NCI-H1105 (cell line): ENCODE measurements at regions not wholly inside any gene's neighbourhood (a gene's known extent, or its start where the extent isn't known, plus 50 kb on each side); places are given as distances from the start of the nearest gene placed in this dataset.

Experiments used
- DNase-seq: peaks from one replicate; lab custom pipeline; 2025; lab: John Stamatoyannopoulos, UW

DNA sequence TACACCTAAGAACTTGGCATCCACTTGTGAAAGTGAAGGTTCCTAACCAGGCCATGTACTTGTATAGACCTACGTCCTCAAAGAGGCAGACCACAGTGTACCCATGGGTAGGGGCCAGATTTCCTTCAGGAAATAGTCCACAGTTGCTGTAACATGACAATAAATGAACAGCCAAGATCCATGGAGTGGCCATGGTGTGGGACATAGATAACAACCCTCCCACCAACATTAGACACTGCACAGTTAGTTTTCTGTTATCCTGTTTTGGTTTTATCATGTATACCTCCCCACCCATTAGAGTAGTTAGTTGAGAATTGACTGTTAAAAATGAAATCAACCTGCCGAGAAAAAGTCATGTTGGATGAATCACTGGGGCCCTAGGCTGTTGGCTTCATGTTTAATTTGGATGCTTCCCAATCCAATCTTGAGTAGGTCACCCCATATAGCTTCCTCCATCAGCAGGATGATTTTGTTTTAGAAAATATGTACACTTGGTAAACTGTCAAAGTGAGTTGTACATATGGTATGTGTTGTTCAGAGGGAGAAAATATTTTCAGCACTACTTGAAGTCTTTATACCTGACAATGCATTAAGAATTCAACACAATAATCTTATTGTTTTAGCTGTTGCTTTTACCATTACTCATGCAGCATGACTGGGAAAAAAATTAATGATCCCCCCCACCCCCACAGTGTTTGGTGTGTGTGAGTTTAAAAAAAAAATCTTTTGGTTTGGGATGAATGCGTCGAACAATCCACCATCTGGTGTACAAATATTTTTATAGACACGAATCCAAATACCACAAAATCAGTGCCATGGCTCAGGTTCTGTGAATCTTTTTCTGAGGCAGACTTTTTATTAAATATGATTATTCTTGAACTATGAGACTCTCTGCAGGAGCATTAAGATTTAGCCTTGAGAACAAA is 88.3 kb upstream of the ARHGAP29 start:
- DNase-seq, result no peak

DNA sequence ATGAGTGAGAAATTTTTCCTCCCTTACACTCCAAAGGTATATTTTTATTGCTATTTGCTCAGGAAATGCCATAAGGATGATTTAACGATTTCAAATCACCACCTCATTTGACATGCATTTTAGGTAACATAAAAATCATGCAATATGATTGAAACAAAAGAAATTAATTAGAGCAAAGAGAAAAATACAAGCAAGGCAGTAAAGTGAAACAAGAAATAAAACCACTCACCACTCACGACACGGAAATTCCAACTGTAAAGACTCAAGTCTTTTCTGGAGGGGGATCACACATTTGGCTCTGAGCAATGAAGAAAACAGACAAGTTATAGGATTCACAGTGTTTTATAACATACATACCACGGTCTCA is 86.8 kb upstream of the ARHGAP29 start:
- DNase-seq, result no peak

DNA sequence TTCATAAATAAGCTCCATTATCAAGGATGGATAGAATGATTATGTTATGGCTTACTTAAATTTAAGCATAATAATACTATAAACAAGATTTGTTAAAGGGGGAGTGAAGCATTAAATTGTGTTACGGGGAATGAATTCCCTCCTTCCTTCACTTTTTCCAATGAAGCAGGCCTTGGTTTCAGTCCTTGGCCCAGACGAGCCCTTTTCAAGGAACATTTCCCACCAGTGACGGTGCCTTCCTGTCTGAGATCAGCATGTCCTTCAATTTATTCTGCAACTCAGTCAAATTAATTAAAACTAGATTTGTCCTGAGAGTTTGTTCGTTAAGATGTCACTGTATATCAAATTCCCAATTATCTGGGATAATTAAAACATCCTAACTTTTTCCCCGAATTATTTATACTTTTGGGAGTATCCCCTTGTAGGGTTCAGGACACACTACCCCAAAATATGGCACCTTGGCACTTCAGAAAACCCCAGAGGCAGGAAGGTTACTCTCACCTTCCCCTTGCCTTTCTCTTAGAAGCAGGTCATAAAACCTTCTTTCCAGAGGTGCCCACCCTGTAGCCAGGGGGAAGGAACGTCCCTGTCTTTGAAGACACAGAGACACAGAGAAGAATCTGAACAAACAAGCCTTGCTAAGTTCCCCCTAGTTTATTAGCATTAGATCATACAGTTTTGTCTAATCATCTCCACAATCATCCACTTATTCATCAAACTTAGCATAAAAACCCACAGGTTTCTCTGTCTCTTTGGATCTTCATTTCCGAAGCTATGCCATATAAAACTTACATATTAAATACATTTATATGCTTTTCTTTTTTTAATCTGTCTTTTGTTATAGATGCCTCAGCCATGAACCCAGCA is 86.2 kb upstream of the ARHGAP29 start:
- DNase-seq, result no peak

- DNase-seq, result no peak
Measured at GRCh38 chr1:94322696-94323095, 85.3 kb upstream of the ARHGAP29 start.

- DNase-seq, result no peak
Measured at GRCh38 chr1:94321662-94322061, 84.3 kb upstream of the ARHGAP29 start.

GRCh38 chr1:94319319-94320102 is 82.1 kb upstream of the ARHGAP29 start:
- no peak for DNase-seq

GRCh38 chr1:94318505-94319030 is 81.2 kb upstream of the ARHGAP29 start:
- no peak for DNase-seq

DNA sequence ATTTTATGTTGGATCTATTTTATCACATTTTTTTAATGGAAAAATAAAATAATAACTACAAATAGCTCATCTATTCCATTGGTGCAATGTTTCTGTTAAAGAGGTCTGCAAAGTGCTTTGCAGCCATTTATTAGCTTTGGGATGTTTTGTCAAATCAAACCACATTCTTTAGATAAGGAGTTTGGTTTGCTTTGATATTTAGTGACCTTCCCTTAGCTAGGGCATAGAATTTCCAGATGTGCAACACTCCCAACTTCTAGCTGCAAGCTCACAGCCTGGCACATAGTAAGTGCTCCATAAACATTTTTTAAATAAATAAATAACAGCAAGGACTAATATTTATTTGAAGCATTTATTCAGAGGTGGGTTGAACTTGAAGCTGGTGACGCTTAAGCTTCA is 80.4 kb upstream of the ARHGAP29 start:
- DNase-seq, result no peak

- DNase-seq, result no peak
Measured at GRCh38 chr1:94316836-94317789, 79.7 kb upstream of the ARHGAP29 start.

GRCh38 chr1:94316183-94316582 is 78.8 kb upstream of the ARHGAP29 start:
- no peak for DNase-seq

DNA sequence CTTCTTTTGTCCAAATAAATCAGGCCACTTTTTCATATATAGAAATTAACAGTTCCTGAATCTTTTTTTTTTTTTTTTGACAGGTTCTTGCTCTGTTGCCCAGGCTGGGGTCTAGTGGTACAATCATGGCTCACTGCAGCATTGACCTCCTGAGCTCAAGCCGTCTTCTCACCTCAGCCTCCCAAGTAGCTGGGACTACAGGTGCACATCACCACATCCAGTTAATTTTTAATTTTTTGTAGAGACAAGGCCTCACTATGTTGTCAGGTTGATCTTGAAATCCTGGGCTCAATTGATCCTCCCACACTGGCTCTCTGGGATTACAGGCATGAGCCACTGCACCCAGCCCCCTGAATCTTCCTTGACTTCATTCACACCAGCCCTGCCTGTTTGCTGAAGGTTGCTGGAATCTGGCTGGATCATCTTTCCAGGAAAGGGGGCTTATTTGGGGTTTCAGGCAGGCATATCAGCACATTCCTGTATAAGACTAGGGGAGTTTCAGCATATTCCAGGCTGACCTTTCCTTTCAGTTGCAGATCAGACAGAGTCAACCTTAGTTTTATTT is 78.2 kb upstream of the ARHGAP29 start:
- DNase-seq, result no peak

DNA sequence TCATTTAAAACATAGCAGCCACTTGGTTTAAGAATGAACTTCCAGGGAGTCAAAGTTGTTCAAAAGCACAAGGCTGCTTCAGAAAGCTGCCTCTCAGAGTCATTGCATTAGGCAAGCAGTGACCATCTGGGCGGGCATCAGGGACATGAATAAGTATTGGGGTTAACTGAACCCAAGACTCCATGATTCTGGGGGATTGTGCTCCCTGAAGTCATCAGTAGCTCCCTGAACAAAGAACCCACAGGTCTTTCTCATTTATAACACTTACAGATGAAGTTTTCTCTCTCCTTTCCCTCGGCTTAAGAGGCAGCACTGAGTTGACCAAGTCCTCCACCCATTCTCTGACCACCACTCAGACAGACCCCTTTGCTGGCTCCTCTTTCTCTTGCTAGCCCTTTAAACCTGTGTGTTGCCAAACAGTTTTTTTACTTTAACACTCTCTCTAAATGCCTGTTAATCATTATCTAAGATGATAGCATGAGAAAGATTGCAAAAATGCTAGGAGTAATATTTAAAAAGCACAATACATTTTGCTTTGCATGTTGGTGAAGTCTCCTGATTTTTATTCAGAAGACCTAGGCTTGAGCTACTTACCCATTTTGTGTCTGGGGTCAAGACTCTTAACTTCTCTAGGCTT is 77.0 kb upstream of the ARHGAP29 start:
- DNase-seq, result no peak

DNA sequence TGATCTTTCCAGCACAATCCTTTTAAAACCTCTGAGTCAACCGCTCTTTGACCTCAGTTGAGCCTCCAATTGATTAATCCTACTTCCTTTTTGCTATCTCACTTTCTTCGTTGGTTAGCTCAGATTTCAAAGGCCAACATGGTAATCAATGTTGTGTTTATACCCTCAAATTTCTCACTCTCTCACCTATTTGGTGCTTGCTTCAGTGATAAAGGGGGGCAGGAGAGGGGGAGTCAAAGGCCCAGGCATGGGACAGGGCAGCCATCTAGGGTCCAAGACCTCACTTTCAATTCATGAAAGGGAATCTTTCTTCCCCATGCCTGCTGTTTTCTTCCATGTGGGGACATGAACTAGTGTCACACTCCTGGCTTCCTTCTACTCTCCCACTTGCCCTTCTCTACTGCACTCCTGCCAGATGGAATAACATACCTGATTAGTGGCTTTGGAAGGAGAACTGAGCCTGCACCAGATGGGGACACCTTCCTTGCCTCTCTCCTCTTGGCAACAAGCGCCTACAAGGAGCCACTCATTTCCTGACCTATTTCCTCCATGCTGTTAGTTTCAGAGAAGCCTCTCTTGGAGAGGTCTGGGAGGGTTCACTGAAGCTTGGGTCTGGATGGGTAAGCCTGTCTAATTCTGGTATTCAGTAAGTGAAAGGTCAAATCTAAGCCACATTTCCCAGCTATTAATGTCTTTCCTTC is 73.3 kb upstream of the ARHGAP29 start:
- DNase-seq, result no peak

DNA sequence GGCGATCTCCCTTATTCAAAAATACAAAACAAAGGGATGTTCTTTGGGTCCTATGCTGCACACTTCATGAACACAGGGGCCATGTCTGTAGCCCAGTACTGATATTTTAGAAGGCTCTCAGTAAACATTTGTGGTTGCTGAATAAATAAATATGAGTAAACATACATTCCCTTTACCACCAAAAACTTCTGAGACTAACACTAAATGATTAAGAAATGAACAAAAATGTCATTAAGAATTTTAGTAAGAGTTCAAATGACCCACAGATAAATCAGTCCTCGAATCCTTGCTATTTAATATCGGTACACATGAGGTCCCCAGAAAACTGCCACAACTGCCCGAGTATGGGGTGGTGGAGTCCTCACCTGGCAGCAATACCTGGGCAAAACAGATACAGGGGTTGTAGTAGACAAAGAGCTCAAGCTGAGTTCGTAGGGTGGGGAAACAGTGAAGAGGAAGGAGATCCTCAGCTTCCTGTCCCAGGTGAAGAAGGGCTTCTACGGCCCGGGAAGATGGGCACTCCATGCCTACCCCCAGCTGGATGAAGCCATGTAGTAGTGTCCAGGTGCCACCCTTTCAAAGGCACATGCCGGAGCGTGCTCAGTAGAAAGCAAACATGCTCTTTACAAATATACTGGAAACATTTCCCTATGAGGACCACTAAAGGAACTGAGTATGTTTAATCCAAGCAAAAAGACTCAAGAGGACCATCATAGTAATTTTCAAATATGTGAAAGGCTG is 72.6 kb upstream of the ARHGAP29 start:
- no peak for DNase-seq

- no peak for DNase-seq
Measured at GRCh38 chr1:94309216-94309615, 71.8 kb upstream of the ARHGAP29 start.

GRCh38 chr1:94306521-94306920 is 69.1 kb upstream of the ARHGAP29 start:
- no peak for DNase-seq

GRCh38 chr1:94305704-94306103 is 68.3 kb upstream of the ARHGAP29 start:
- DNase-seq, result no peak

GRCh38 chr1:94304553-94304952 is 67.2 kb upstream of the ARHGAP29 start:
- no peak for DNase-seq

DNA sequence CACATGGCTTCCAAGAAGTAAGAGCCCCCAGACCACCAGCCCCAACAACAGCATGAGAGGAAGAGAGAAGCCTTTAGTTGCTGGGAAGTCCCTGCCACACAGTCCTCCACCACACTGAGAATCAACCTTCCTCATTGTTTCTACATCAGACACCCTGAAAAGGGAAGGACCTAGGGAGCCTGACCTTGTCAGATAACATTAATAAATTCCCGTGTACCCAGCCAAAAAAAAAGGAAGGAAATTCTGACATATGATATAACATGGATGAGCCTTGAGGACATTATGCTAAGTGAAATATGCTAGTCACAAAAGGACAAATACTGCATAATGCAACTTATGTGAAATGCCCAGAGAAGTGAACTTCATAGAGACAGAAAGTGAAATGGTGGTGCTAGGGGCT is 65.6 kb upstream of the ARHGAP29 start:
- no peak for DNase-seq
